MM.1S (cell line): ENCODE measurements at regions not wholly inside any gene's neighbourhood (a gene's known extent, or its start where the extent isn't known, plus 50 kb on each side); places are given as distances from the start of the nearest gene placed in this dataset.

Experiments
- EZH2 ChIP-seq: fragments of 300-600 bp; sonication (generic); optimal IDR thresholded peaks from 2 replicates; pipeline ENCODE3; 2017; ENCODE audit warnings: low read depth, mild to moderate bottlenecking, antibody characterized with exemption, low read length, mixed read lengths
- EZH2phosphoT487 ChIP-seq: fragments of 300-600 bp; sonication (generic); IDR thresholded peaks from 2 replicates; pipeline ENCODE4 v1.6.1; 2018; ENCODE audit warnings: antibody characterized with exemption, low read length
- TF ChIP-seq, protein P1 (sequence below): fragments of 300-600 bp; sonication (generic); IDR thresholded peaks from 2 replicates; pipeline ENCODE4 v1.5.1; 2016; ENCODE audit warnings: antibody characterized with exemption, low read length, mixed read lengths

DNA sequence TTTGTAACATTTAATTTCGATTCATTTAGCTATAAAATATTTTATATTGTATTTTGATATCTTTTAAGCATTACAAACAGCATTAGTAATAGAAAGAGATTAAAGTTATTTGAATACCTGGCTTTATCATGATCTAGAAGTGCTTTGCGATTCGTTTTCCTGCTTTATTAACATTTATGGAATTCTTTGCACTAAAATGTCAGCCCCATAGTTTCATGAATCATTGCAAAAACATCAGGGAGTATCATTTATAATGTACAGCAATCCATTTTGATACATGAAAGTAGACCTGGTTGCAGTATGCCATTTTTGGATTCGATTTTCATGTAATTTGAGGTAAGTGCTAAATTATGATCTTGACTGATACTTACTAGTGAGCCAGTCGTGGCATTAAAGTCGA lies 108.0 kb upstream of the DPYD start:
- TF ChIP-seq, protein P1, sequence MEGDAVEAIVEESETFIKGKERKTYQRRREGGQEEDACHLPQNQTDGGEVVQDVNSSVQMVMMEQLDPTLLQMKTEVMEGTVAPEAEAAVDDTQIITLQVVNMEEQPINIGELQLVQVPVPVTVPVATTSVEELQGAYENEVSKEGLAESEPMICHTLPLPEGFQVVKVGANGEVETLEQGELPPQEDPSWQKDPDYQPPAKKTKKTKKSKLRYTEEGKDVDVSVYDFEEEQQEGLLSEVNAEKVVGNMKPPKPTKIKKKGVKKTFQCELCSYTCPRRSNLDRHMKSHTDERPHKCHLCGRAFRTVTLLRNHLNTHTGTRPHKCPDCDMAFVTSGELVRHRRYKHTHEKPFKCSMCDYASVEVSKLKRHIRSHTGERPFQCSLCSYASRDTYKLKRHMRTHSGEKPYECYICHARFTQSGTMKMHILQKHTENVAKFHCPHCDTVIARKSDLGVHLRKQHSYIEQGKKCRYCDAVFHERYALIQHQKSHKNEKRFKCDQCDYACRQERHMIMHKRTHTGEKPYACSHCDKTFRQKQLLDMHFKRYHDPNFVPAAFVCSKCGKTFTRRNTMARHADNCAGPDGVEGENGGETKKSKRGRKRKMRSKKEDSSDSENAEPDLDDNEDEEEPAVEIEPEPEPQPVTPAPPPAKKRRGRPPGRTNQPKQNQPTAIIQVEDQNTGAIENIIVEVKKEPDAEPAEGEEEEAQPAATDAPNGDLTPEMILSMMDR: no peak
- TF ChIP-seq EZH2 (no peak), EZH2phosphoT487 (no peak)
